ENCODE measurements at regions not wholly inside any gene's neighbourhood (a gene's known extent, or its start where the extent isn't known, plus 50 kb on each side); places are given as distances from the start of the nearest gene placed in this dataset.

DNA sequence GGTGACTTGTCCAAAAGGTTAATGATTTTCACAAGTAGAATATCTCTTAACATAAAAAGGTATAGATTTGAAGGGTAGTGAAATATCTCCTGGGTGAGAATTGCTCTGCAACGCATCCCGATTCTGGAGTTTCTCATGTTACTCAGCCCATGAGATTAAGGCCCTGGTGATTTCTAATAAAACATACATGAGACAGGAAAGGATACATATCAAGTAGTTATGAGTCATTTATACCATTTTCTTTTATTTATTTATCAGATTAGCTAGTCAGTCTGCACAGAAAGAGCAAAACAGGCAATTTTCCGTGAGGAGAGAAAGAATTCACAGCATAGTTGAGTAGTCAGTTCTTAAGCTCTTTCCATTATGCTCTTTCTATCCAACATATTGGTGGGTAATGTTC, 535.6 kb upstream of the ATP2B1 start:
- no peak overlapping the region for H3K27ac Mint-ChIP-seq (ENCODE audit: low read depth)
- no peaks in the 10 kb centered on the region for H3K9me3 Mint-ChIP-seq
- H3K36me3 Mint-ChIP-seq (ENCODE audit: insufficient read depth), result no peaks in the 10 kb centered on the region
- no peak overlapping the region for H3K4me3 Mint-ChIP-seq
- no peaks in the 10 kb centered on the region for H3K27me3 Mint-ChIP-seq
- no peaks in the 10 kb centered on the region for H3K4me1 Mint-ChIP-seq
- ATAC-seq (replicated peaks; ENCODE audit: extremely low read depth, poor library complexity, severe bottlenecking) (no peak), DNase-seq (ENCODE audit: low spot score in 2 of 2) (no peak)

- ATAC-seq (replicated peaks; ENCODE audit: extremely low read depth, poor library complexity, severe bottlenecking), result no peak
- Mint-ChIP-seq H3K27ac (ENCODE audit: low read depth) (no peak overlapping the region), H3K27me3 (peaks cover under 1% of the 10 kb centered on the region), H3K4me1 (no peaks in the 10 kb centered on the region), H3K36me3 (ENCODE audit: insufficient read depth) (no peaks in the 10 kb centered on the region), H3K4me3 (no peak overlapping the region), H3K9me3 (no peaks in the 10 kb centered on the region)
- no peak for DNase-seq (ENCODE audit: low spot score in 2 of 2)
Observed at GRCh38 chr12:90243211-90243610, 534.6 kb upstream of the ATP2B1 start.

GRCh38 chr12:90239732-90240260, 531.2 kb upstream of the ATP2B1 start:
- DNase-seq (ENCODE audit: low spot score in 2 of 2), result no peak
- Mint-ChIP-seq H3K4me1 (no peaks in the 10 kb centered on the region), H3K4me3 (no peak overlapping the region), H3K36me3 (ENCODE audit: insufficient read depth) (peaks cover 4% of the 10 kb centered on the region), H3K27ac (ENCODE audit: low read depth) (no peak overlapping the region), H3K27me3 (peaks cover 8% of the 10 kb centered on the region), H3K9me3 (no peaks in the 10 kb centered on the region)
- ATAC-seq (replicated peaks; ENCODE audit: extremely low read depth, poor library complexity, severe bottlenecking), result no peak

DNA sequence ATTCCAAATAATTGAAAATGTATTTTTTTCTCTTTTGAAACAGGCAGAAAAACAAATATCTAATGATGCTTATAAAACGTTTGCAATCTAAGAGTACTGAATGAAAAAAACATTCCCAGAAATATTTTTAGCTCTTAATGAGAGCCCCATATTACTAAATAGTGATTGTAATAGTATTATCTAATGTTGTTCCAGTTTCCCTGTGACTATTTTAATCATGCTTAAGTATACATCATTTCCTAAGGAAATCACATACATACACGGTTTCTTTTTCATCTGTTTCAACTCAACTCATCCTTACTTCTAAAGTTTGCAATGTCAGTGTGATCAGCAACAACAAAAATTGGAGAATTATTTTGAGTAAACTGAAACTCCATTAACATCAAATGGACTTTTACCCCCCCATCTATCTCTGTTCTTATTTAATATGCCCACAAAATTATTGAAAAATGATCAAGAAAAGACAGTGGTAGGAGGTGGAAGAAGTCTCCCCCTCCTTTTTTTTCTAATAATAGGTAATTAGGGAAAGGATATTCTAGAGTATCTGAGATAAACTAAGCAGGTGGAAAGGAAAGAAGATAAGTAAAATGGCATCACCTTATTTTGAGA, 530.1 kb upstream of the ATP2B1 start:
- Mint-ChIP-seq H3K27me3 (peaks cover 18% of the 10 kb centered on the region), H3K4me3 (no peak overlapping the region), H3K4me1 (no peaks in the 10 kb centered on the region), H3K9me3 (no peaks in the 10 kb centered on the region), H3K36me3 (ENCODE audit: insufficient read depth) (peaks cover 4% of the 10 kb centered on the region), H3K27ac (ENCODE audit: low read depth) (no peak overlapping the region)
- no peak for DNase-seq (ENCODE audit: low spot score in 2 of 2)
- ATAC-seq (replicated peaks; ENCODE audit: extremely low read depth, poor library complexity, severe bottlenecking), result no peak

- H3K4me3 Mint-ChIP-seq, result no peak overlapping the region
- H3K27ac Mint-ChIP-seq (ENCODE audit: low read depth), result no peak overlapping the region
- H3K9me3 Mint-ChIP-seq, result no peaks in the 10 kb centered on the region
- H3K4me1 Mint-ChIP-seq, result no peaks in the 10 kb centered on the region
- DNase-seq (ENCODE audit: low spot score in 2 of 2) (no peak), ATAC-seq (replicated peaks; ENCODE audit: extremely low read depth, poor library complexity, severe bottlenecking) (no peak)
- H3K27me3 Mint-ChIP-seq, result peaks cover 23% of the 10 kb centered on the region
- H3K36me3 Mint-ChIP-seq (ENCODE audit: insufficient read depth), result peaks cover 4% of the 10 kb centered on the region
Observed at GRCh38 chr12:90237841-90238240, 529.2 kb upstream of the ATP2B1 start.

- Mint-ChIP-seq H3K4me1 (no peaks in the 10 kb centered on the region), H3K9me3 (no peaks in the 10 kb centered on the region), H3K36me3 (ENCODE audit: insufficient read depth) (peaks cover 4% of the 10 kb centered on the region), H3K27me3 (peaks cover 23% of the 10 kb centered on the region), H3K27ac (ENCODE audit: low read depth) (no peak overlapping the region), H3K4me3 (no peak overlapping the region)
- ATAC-seq (replicated peaks; ENCODE audit: extremely low read depth, poor library complexity, severe bottlenecking), result no peak
- no peak for DNase-seq (ENCODE audit: low spot score in 2 of 2)
Observed at GRCh38 chr12:90235642-90236041, 527.0 kb upstream of the ATP2B1 start.

DNA sequence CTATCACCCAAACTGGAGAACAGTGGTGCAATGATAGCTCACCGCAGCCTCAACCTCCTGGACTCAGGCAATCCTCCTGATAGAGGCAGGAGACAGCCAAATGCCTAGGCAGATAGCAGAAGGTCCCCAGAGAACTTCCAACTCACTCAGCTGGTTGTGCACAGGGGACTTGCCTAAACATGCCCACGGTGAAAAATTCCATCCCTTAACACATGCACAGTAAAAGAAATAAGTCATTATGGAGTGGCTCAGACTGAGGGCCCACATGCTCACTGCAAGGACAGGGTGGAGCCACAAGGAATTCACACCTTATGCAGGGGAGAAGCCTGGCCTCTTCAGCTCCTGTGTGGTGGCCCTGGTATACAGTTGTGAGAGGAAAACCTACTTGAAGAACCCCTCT, 525.8 kb upstream of the ATP2B1 start:
- ATAC-seq (replicated peaks; ENCODE audit: extremely low read depth, poor library complexity, severe bottlenecking) (no peak), DNase-seq (ENCODE audit: low spot score in 2 of 2) (no peak)
- Mint-ChIP-seq H3K9me3 (no peaks in the 10 kb centered on the region), H3K4me3 (no peak overlapping the region), H3K4me1 (no peaks in the 10 kb centered on the region), H3K27ac (ENCODE audit: low read depth) (no peak overlapping the region), H3K36me3 (ENCODE audit: insufficient read depth) (peaks cover 4% of the 10 kb centered on the region), H3K27me3 (peaks cover 23% of the 10 kb centered on the region)

GRCh38 chr12:90233168-90234100, 524.8 kb upstream of the ATP2B1 start:
- ATAC-seq (replicated peaks; ENCODE audit: extremely low read depth, poor library complexity, severe bottlenecking) (no peak), DNase-seq (ENCODE audit: low spot score in 2 of 2) (no peak)
- H3K9me3 Mint-ChIP-seq, result no peaks in the 10 kb centered on the region
- H3K27me3 Mint-ChIP-seq, result peaks cover 23% of the 10 kb centered on the region
- no peak overlapping the region for H3K4me3 Mint-ChIP-seq
- no peaks in the 10 kb centered on the region for H3K4me1 Mint-ChIP-seq
- no peak overlapping the region for H3K27ac Mint-ChIP-seq (ENCODE audit: low read depth)
- peaks cover 4% of the 10 kb centered on the region for H3K36me3 Mint-ChIP-seq (ENCODE audit: insufficient read depth)

GRCh38 chr12:90229407-90230170, 521.0 kb upstream of the ATP2B1 start:
- no peak for ATAC-seq (replicated peaks; ENCODE audit: extremely low read depth, poor library complexity, severe bottlenecking)

DNA sequence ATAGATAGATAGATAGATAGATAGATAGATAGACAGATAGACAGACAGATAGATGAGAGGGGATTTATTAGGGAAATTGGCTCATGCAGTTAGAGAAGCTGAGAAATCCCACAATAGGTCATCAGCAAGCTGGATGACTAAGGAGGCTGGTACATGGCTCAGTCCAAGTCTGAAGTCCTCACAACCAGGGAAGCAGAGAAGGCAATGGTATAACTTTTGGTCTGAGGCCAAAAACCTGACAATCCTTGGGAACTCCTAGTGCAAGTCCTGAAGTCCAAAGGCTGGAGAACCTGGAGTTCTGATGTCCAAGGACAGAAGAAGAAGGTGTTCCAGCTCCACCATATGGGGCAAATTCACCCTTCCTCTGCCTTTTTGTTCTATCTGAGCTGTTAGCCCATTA, 517.6 kb upstream of the ATP2B1 start:
- Mint-ChIP-seq H3K4me3 (no peak overlapping the region), H3K36me3 (ENCODE audit: insufficient read depth) (no peaks in the 10 kb centered on the region), H3K27me3 (peaks cover 13% of the 10 kb centered on the region), H3K9me3 (no peaks in the 10 kb centered on the region), H3K27ac (ENCODE audit: low read depth) (no peak overlapping the region), H3K4me1 (no peaks in the 10 kb centered on the region)
- no peak for ATAC-seq (replicated peaks; ENCODE audit: extremely low read depth, poor library complexity, severe bottlenecking)
- no peak for DNase-seq (ENCODE audit: low spot score in 2 of 2)

More at GRCh38 chr12:90229407-90230170, 521.0 kb upstream of the ATP2B1 start:
- DNase-seq (ENCODE audit: low spot score in 2 of 2), result no peak
- no peak overlapping the region for H3K4me3 Mint-ChIP-seq
- no peaks in the 10 kb centered on the region for H3K36me3 Mint-ChIP-seq (ENCODE audit: insufficient read depth)
- no peaks in the 10 kb centered on the region for H3K4me1 Mint-ChIP-seq
- peaks cover 12% of the 10 kb centered on the region for H3K27me3 Mint-ChIP-seq
- H3K27ac Mint-ChIP-seq (ENCODE audit: low read depth), result no peak overlapping the region
- no peaks in the 10 kb centered on the region for H3K9me3 Mint-ChIP-seq

DNA sequence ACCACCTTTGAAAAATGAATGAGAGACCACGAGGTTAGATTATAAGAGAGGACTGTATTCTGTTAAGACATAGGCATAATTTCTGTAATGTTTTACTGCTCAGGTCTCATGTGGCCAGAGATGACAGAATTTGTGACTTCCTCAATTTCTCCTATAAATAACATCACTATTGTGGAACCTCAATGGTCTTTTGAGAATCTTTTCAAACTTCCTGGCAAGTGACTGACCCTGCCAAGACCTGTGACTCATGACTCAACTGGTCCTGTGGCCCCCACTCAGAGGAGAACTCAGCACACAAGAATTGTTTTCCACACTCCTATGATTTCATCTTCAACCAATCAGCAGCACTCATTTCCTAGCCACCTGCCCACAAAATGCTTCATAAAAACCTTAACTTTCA, 508.2 kb upstream of the ATP2B1 start:
- Mint-ChIP-seq H3K36me3 (ENCODE audit: insufficient read depth) (no peaks in the 10 kb centered on the region), H3K27me3 (peaks cover 28% of the 10 kb centered on the region), H3K4me3 (no peak overlapping the region), H3K27ac (ENCODE audit: low read depth) (no peak overlapping the region), H3K9me3 (no peaks in the 10 kb centered on the region), H3K4me1 (no peaks in the 10 kb centered on the region)
- no peak for ATAC-seq (replicated peaks; ENCODE audit: extremely low read depth, poor library complexity, severe bottlenecking)
- no peak for DNase-seq (ENCODE audit: low spot score in 2 of 2)

DNA sequence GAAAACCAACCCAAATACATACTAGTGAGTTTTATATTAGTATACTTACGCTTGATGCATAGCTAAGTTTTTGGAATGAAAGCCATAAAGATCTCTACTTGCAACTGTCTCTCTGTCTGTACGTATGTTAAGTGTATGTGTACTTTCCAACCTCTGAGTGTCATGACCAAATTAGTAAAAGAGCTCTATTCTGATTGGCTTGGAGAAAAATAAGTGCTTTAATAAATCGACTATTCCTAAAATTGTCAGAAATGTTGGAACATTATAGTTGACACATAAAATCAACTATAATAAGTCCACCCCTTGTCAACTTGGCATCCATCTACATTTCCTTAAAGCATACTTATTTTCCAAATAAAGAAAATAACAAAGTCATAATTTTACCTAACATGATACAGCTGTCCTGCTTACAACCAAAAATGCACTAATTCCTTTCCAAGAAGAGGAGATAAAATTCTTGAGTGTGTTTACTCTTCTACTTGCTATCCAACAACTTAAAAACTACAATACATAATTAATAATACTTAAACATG, 507.4 kb upstream of the ATP2B1 start:
- Mint-ChIP-seq H3K4me1 (no peaks in the 10 kb centered on the region), H3K27me3 (peaks cover 23% of the 10 kb centered on the region), H3K36me3 (ENCODE audit: insufficient read depth) (no peaks in the 10 kb centered on the region), H3K27ac (ENCODE audit: low read depth) (no peak overlapping the region), H3K4me3 (no peak overlapping the region), H3K9me3 (no peaks in the 10 kb centered on the region)
- no peak for DNase-seq (ENCODE audit: low spot score in 2 of 2)
- ATAC-seq (replicated peaks; ENCODE audit: extremely low read depth, poor library complexity, severe bottlenecking), result no peak

All from central memory CD8-positive, alpha-beta T cell (primary cell).